ENCODE measurements at regions not wholly inside any gene's neighbourhood (a gene's known extent, or its start where the extent isn't known, plus 50 kb on each side); places are given as distances from the start of the nearest gene placed in this dataset.

- H3K27me3 ChIP-seq (ENCODE audit: insufficient read depth, low read length) = peaks cover 5% of the 10 kb centered on the region; the same call in 1 of the 2 replicates
- CTCF ChIA-PET = no interaction called here
- DNase-seq (ENCODE audit: low read depth, low spot score) (no peak), ATAC-seq (no peak)
- H3K9me3 ChIP-seq (ENCODE audit: control insufficient read depth in 1 of 2, insufficient read depth in 1 of 2, low read depth in 1 of 2, low read length in 2 of 2) = no peaks in the 10 kb centered on the region
- POLR2A ChIA-PET = no interaction called here
- H3K9me2 ChIP-seq (ENCODE audit: insufficient read depth) = no peaks in the 10 kb centered on the region
- H3K27ac ChIP-seq (ENCODE audit: low read depth, low read length) = no peak overlapping the region
- H3K79me2 ChIP-seq (ENCODE audit: insufficient read depth, low read length) = no peaks in the 10 kb centered on the region
- no TSS peak for BruUV-seq (replicated peaks)
- no peaks in the 10 kb centered on the region for H3K36me3 ChIP-seq (ENCODE audit: control insufficient read depth in 1 of 2, insufficient read depth in 2 of 2, low read length in 2 of 2)
- H3K4me1 ChIP-seq (ENCODE audit: control insufficient read depth in 1 of 2, insufficient read depth in 2 of 2, low read length in 2 of 2) = no peaks in the 10 kb centered on the region
- intact Hi-C loops (cut with micrococcal nuclease) = no loop called here
- H3K4me3 ChIP-seq (replicated peaks in 1 of 2; ENCODE audit: low read depth in 1 of 2, low read length in 2 of 2) = no peak overlapping the region
- RAD21 ChIA-PET (ENCODE audit: low non-redundant PET in 1 of 2, low total read pairs in 2 of 2, uncharacterized antibody in 2 of 2, unreplicated experiment in 2 of 2) = no interaction called here
- no peak overlapping the region for H3K9ac ChIP-seq (ENCODE audit: low read length)
- H2AFZ ChIP-seq (ENCODE audit: low read depth, low read length, poor library complexity, severe bottlenecking) = no peak overlapping the region
- no peak overlapping the region for H3K4me2 ChIP-seq (ENCODE audit: low read length)
- no peaks in the 10 kb centered on the region for H4K20me1 ChIP-seq (ENCODE audit: insufficient read depth)
- TF ChIP-seq CBX3 (IDR thresholded peaks at IDR 0.05; ENCODE audit: low read depth) = no peak
- no peak for TF ChIP-seq RAD21 (IDR thresholded peaks at IDR 0.05; ENCODE audit: low read depth)
- TF ChIP-seq ATF3 (IDR thresholded peaks at IDR 0.05) = no peak
- no peak for TF ChIP-seq POLR2A (IDR thresholded peaks at IDR 0.05; ENCODE audit: borderline replicate concordance, extremely low read depth, insufficient read depth, insufficient read length)
- no peak for TF ChIP-seq MAX (IDR thresholded peaks at IDR 0.05)
- TF ChIP-seq JUND (IDR thresholded peaks at IDR 0.05) = no peak
- TF ChIP-seq ZFX (IDR thresholded peaks at IDR 0.05) = no peak
- TF ChIP-seq ELF1 (IDR thresholded peaks at IDR 0.05; ENCODE audit: borderline replicate concordance, low read depth) = no peak
Observed at GRCh38 chr9:126207256-126207655, 119.4 kb upstream of the MVB12B start.

GRCh38 chr9:126208216-126208758, 118.3 kb upstream of the MVB12B start:
- CTCF ChIA-PET = no interaction called here
- RAD21 ChIA-PET (ENCODE audit: low non-redundant PET in 1 of 2, low total read pairs in 2 of 2, uncharacterized antibody in 2 of 2, unreplicated experiment in 2 of 2) = no interaction called here
- H3K9ac ChIP-seq (ENCODE audit: low read length) = no peak overlapping the region

More at GRCh38 chr9:126208216-126208758, 118.3 kb upstream of the MVB12B start:
- no peak overlapping the region for H3K4me3 ChIP-seq (replicated peaks in 1 of 2; ENCODE audit: low read depth in 1 of 2, low read length in 2 of 2)
- H3K9me3 ChIP-seq (ENCODE audit: control insufficient read depth in 1 of 2, insufficient read depth in 1 of 2, low read depth in 1 of 2, low read length in 2 of 2) = no peaks in the 10 kb centered on the region; a peak in 2 of 4 replicates
- no peak overlapping the region for H2AFZ ChIP-seq (ENCODE audit: low read depth, low read length, poor library complexity, severe bottlenecking)
- POLR2A ChIA-PET = no interaction called here
- no peaks in the 10 kb centered on the region for H4K20me1 ChIP-seq (ENCODE audit: insufficient read depth)
- no peaks in the 10 kb centered on the region for H3K36me3 ChIP-seq (ENCODE audit: control insufficient read depth in 1 of 2, insufficient read depth in 2 of 2, low read length in 2 of 2)
- H3K27ac ChIP-seq (ENCODE audit: low read depth, low read length) = no peak overlapping the region
- H3K4me1 ChIP-seq (ENCODE audit: control insufficient read depth in 1 of 2, insufficient read depth in 2 of 2, low read length in 2 of 2) = no peaks in the 10 kb centered on the region
- TF ChIP-seq CTCF (IDR thresholded peaks at IDR 0.05 in 2 of 3, conservative IDR thresholded peaks at IDR 0.05 in 1 of 3; ENCODE audit: borderline replicate concordance in 1 of 3, insufficient read depth in 1 of 3, low read depth in 2 of 3, low read length in 2 of 3) (no peak), TCF7L2 (IDR thresholded peaks at IDR 0.05; ENCODE audit: borderline replicate concordance, extremely low read depth, insufficient read depth, insufficient read length) (no peak), CBX3 (IDR thresholded peaks at IDR 0.05; ENCODE audit: low read depth) (no peak), POLR2A (IDR thresholded peaks at IDR 0.05; ENCODE audit: borderline replicate concordance, extremely low read depth, insufficient read depth, insufficient read length) (no peak), RAD21 (IDR thresholded peaks at IDR 0.05; ENCODE audit: low read depth) (no peak), ZBTB33 (IDR thresholded peaks at IDR 0.05; ENCODE audit: extremely low read depth, insufficient replicate concordance, low read length) (no peak)
- no peak for DNase-seq (ENCODE audit: low read depth, low spot score)
- no peak overlapping the region for H3K4me2 ChIP-seq (ENCODE audit: low read length)
- H3K9me2 ChIP-seq (ENCODE audit: insufficient read depth) = no peaks in the 10 kb centered on the region
- intact Hi-C loops (cut with micrococcal nuclease) = no loop called here
- no TSS peak for BruUV-seq (replicated peaks)
- peaks cover 5% of the 10 kb centered on the region; the same call in 1 of the 2 replicates for H3K27me3 ChIP-seq (ENCODE audit: insufficient read depth, low read length)
- H3K79me2 ChIP-seq (ENCODE audit: insufficient read depth, low read length) = no peaks in the 10 kb centered on the region
- ATAC-seq = no peak

Data from HCT116 (cell line).